HCT116 (cell line): ENCODE measurements at regions not wholly inside any gene's neighbourhood (a gene's known extent, or its start where the extent isn't known, plus 50 kb on each side); places are given as distances from the start of the nearest gene placed in this dataset.

ENCODE experiments used
- ATAC-seq: fragments of 200-7000 bp; cut with Tn5 transposase; 2 replicates; pipeline ENCODE4 v1.9.1; 2020; ENCODE audit warnings: mild to moderate bottlenecking, moderate library complexity
- BruUV-seq: library from RNA; stranded (reverse); fragments of 400-500 nt; replicated peaks from 2 replicates; lab custom pipeline; 2021; lab: Mats Ljungman, UMichigan
- CTCF ChIA-PET: fragments of 300-600 bp; sonication (Branson Sonifier 250); formaldehyde crosslinking; loops from one replicate; lab custom pipeline; 2021; ENCODE audit warnings: antibody characterized with exemption; lab: Charles Lee
- POLR2A ChIA-PET: fragments of 300-600, 350-600 bp; sonication (Branson Sonifier 250); formaldehyde crosslinking; loops from one replicate; lab custom pipeline; 2021; ENCODE audit warnings: antibody characterized with exemption; lab: Charles Lee
- RAD21 ChIA-PET, 2 experiments: fragments of 300-600 bp; sonication (Branson Sonifier 250); formaldehyde crosslinking; loops; one replicate each; lab custom pipeline; 2023; ENCODE audit warnings: low total read pairs in 2 of 2; ENCODE audit not compliant: uncharacterized antibody in 2 of 2, unreplicated experiment in 2 of 2, low non-redundant PET in 1 of 2; lab: Charles Lee
- DNase-seq: peaks from one replicate; pipeline ENCODE4 v3.0.0-alpha.2; 2010; ENCODE audit warnings: low read depth, low spot score
- H2AFZ ChIP-seq: fragments of 200-600 bp; shearing (Covaris generic), sonication (generic); 2 replicates; pipeline ENCODE4 v1.6.1; 2017; ENCODE audit warnings: low read depth, mixed run types, mixed read lengths, antibody characterized with exemption, low read length; ENCODE audit not compliant: poor library complexity, severe bottlenecking
- H3K27ac ChIP-seq: 2 replicates; pipeline ENCODE4 v1.5.1; 2012; ENCODE audit warnings: low read depth, low read length
- H3K27me3 ChIP-seq: fragments of 200-600 bp; sonication (generic); 2 replicates; pipeline ENCODE4 v1.6.1; 2016; ENCODE audit warnings: mixed run types, low read length, mixed read lengths; ENCODE audit not compliant: insufficient read depth
- H3K36me3 ChIP-seq, 2 experiments: fragments of 200-500 bp in 1 of 2; fragments of 200-600 bp in 1 of 2; sonication (Bioruptor generic) in 1 of 2; sonication (generic) in 1 of 2; 2 replicates each; pipeline versions ENCODE4 v1.5.1 to v1.6.1; 2014 to 2016; ENCODE audit warnings: low read length in 2 of 2, inconsistent platforms in 1 of 2, mixed read lengths in 1 of 2, mixed run types in 1 of 2; ENCODE audit not compliant: insufficient read depth in 2 of 2, control insufficient read depth in 1 of 2
- H3K4me1 ChIP-seq, 2 experiments: fragments of 200-600 bp in 1 of 2; sonication (generic) in 1 of 2; 2 replicates each; pipeline versions ENCODE4 v1.5.1 to v1.6.1; 2012 to 2017; ENCODE audit warnings: low read length in 2 of 2, inconsistent platforms in 1 of 2, mild to moderate bottlenecking in 1 of 2, mixed read lengths in 1 of 2, mixed run types in 1 of 2, moderate library complexity in 1 of 2; ENCODE audit not compliant: insufficient read depth in 2 of 2, control insufficient read depth in 1 of 2
- H3K4me2 ChIP-seq: fragments of 200-600 bp; sonication (generic); 2 replicates; pipeline ENCODE4 v1.6.1; 2017; ENCODE audit warnings: mixed run types, low read length, mixed read lengths
- H3K4me3 ChIP-seq, 2 experiments: fragments of 200-600 bp in 1 of 2; sonication (generic) in 1 of 2; replicated peaks in 1 of 2; 2 replicates each; pipeline ENCODE4 v1.5.1; 2011 to 2016; ENCODE audit warnings: low read length in 2 of 2, control low read depth in 1 of 2, low read depth in 1 of 2, mild to moderate bottlenecking in 1 of 2, mixed read lengths in 1 of 2, mixed run types in 1 of 2
- H3K79me2 ChIP-seq: fragments of 200-600 bp; sonication (generic); 2 replicates; pipeline ENCODE4 v1.6.1; 2017; ENCODE audit warnings: mild to moderate bottlenecking, mixed run types, low read length, moderate library complexity, mixed read lengths; ENCODE audit not compliant: insufficient read depth
- H3K9ac ChIP-seq: fragments of 200-600 bp; sonication (generic); 2 replicates; pipeline ENCODE4 v1.6.1; 2016; ENCODE audit warnings: low read length, mixed read lengths
- H3K9me2 ChIP-seq: fragments of 200-600 bp; sonication (generic), shearing (Covaris generic); 2 replicates; pipeline ENCODE4 v1.6.1; 2017; ENCODE audit warnings: mixed run types, mild to moderate bottlenecking, moderate library complexity; ENCODE audit not compliant: insufficient read depth
- H3K9me3 ChIP-seq, 2 experiments: fragments of 200-500 bp in 1 of 2; fragments of 200-600 bp in 1 of 2; sonication (Bioruptor generic) in 1 of 2; sonication (generic) in 1 of 2; 2 replicates each; pipeline ENCODE4 v1.6.1; 2014 to 2017; ENCODE audit warnings: low read length in 2 of 2, mixed read lengths in 2 of 2, inconsistent platforms in 1 of 2, low read depth in 1 of 2, mild to moderate bottlenecking in 1 of 2, mixed run types in 1 of 2, moderate library complexity in 1 of 2; ENCODE audit not compliant: control insufficient read depth in 1 of 2, insufficient read depth in 1 of 2
- H4K20me1 ChIP-seq: fragments of 200-600 bp; sonication (generic), shearing (Covaris generic); 2 replicates; pipeline ENCODE4 v1.6.1; 2017; ENCODE audit warnings: mixed run types, mild to moderate bottlenecking, moderate library complexity; ENCODE audit not compliant: insufficient read depth
- ATF3 ChIP-seq: IDR thresholded peaks from 2 replicates; pipeline ENCODE4 v1.6.1; 2012
- RAD21 ChIP-seq: IDR thresholded peaks from 2 replicates; pipeline ENCODE4 v1.6.1; 2012; ENCODE audit warnings: low read depth, mild to moderate bottlenecking
- REST ChIP-seq: IDR thresholded peaks from 2 replicates; pipeline ENCODE4 v1.6.1; 2012; ENCODE audit warnings: low read depth
- SIN3A ChIP-seq: IDR thresholded peaks from 2 replicates; pipeline ENCODE4 v1.6.1; 2012; ENCODE audit warnings: low read depth
- SP1 ChIP-seq: IDR thresholded peaks from 2 replicates; pipeline ENCODE4 v1.6.1; 2012; ENCODE audit warnings: low read depth
- SRF ChIP-seq: IDR thresholded peaks from 2 replicates; pipeline ENCODE4 v1.6.1; 2012; ENCODE audit warnings: low read depth
- YY1 ChIP-seq: IDR thresholded peaks from 2 replicates; pipeline ENCODE4 v1.6.1; 2011; ENCODE audit warnings: low read length, low read depth, moderate library complexity, mild to moderate bottlenecking; ENCODE audit not compliant: insufficient replicate concordance; ENCODE audit errors: extremely low read depth
- ZBTB33 ChIP-seq: IDR thresholded peaks from 2 replicates; pipeline ENCODE4 v1.6.1; 2011; ENCODE audit warnings: mild to moderate bottlenecking, low read length, moderate library complexity; ENCODE audit not compliant: insufficient replicate concordance; ENCODE audit errors: extremely low read depth
- ZNF274 ChIP-seq: fragments of 200-500 bp; sonication (Bioruptor generic); IDR thresholded peaks from 2 replicates; pipeline ENCODE4 v1.6.1; 2014; ENCODE audit warnings: mild to moderate bottlenecking, low read depth, low read length, inconsistent platforms
- intact Hi-C: fragments of 100-400 bp; cut with micrococcal nuclease; formaldehyde crosslinking; loops from 2 replicates; pipeline ENCODE4 v1.10.0; 2022
- TF ChIP-seq, protein P1 (sequence below): IDR thresholded peaks from 2 replicates; pipeline ENCODE4 v1.6.1; 2012

GRCh38 chr22:26086359-26086758, 82.9 kb upstream of the SEZ6L start:
- ATAC-seq = no peak
- Histone ChIP-seq H3K9me3 (no peaks in the 10 kb centered on the region), H2AFZ (no peak overlapping the region), H3K4me1 (no peaks in the 10 kb centered on the region), H3K4me3 (no peak overlapping the region), H3K36me3 (no peaks in the 10 kb centered on the region), H3K9me2 (no peaks in the 10 kb centered on the region), H3K79me2 (no peaks in the 10 kb centered on the region), H3K9ac (no peak overlapping the region), H3K27me3 (peaks cover 58% of the 10 kb centered on the region), H4K20me1 (no peaks in the 10 kb centered on the region), H3K27ac (no peak overlapping the region), H3K4me2 (no peak overlapping the region)
- ChIA-PET CTCF (interaction anchor here (1.0 kb wide), 1 partner anchor 235 kb away, joined by 3 read pairs; no protein-coding TSS in a partner anchor), RAD21 (no interaction called here), POLR2A (no interaction called here)
- intact Hi-C loops = no loop called here
- no peak for TF ChIP-seq SIN3A
- TF ChIP-seq RAD21 = peak; percentile 13; the same call in 1 of the 2 replicates
- BruUV-seq = no TSS peak
- no peak for DNase-seq

GRCh38 chr22:26087816-26088215, 81.4 kb upstream of the SEZ6L start:
- no peak overlapping the region for H3K27ac ChIP-seq
- no TSS peak for BruUV-seq
- TF ChIP-seq YY1 = no peak
- TF ChIP-seq, protein P1, sequence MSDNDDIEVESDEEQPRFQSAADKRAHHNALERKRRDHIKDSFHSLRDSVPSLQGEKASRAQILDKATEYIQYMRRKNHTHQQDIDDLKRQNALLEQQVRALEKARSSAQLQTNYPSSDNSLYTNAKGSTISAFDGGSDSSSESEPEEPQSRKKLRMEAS = no peak
- no peak for TF ChIP-seq ATF3
- TF ChIP-seq ZNF274 = no peak
- TF ChIP-seq SP1 = no peak
- TF ChIP-seq ZBTB33 = no peak
- no peak for TF ChIP-seq SIN3A
- TF ChIP-seq REST = no peak
- TF ChIP-seq SRF = no peak
- TF ChIP-seq, all 23 proteins: peak for 0
- H3K9me2 ChIP-seq = no peaks in the 10 kb centered on the region
- ChIA-PET POLR2A (no interaction called here), CTCF (interaction anchor here (1.3 kb wide), 1 partner anchor 243 kb away, joined by 4 read pairs; no protein-coding TSS in a partner anchor), RAD21 (no interaction called here)
- H3K4me1 ChIP-seq = no peaks in the 10 kb centered on the region
- H2AFZ ChIP-seq = no peak overlapping the region
- H3K36me3 ChIP-seq = no peaks in the 10 kb centered on the region
- no peak overlapping the region for H3K4me3 ChIP-seq
- no peaks in the 10 kb centered on the region for H3K79me2 ChIP-seq
- peaks cover 65% of the 10 kb centered on the region for H3K27me3 ChIP-seq
- no peak overlapping the region for H3K4me2 ChIP-seq
- no peak overlapping the region for H3K9ac ChIP-seq
- DNase-seq (no peak), ATAC-seq (no peak)
- intact Hi-C loops = no loop called here
- H3K9me3 ChIP-seq = no peaks in the 10 kb centered on the region
- no peaks in the 10 kb centered on the region for H4K20me1 ChIP-seq
